ENCODE measurements at regions not wholly inside any gene's neighbourhood (a gene's known extent, or its start where the extent isn't known, plus 50 kb on each side); places are given as distances from the start of the nearest gene placed in this dataset.
A peak's percentile ranks its signal among the peaks of the same experiment; 100 is the strongest.
"Not testable (repeated sequence)": the region's sequence is repeated elsewhere in the genome, so short reads cannot be mapped to it uniquely, and the experiment has no call there.

DNA sequence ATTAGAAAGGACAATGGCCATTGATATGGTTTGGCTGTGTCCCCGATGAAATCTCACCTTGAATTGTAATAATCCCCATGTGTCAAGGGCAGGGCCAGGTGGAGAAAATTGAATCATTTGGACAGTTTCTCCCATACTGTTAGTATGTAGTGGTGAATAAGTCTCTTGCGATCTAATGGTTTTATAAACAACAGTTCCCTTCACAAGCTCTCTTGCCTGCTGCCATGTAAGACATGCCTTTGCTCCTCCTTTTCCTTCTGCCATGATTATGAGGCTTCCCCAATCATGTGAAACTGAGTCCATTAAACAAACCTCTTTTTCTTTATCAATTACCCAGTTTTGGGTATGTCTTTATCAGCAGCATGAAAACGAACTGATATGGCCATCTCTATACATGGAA, 302.7 kb downstream of the SFMBT2 start:
- no peak overlapping the region for H3K4me3 ChIP-seq

DNA sequence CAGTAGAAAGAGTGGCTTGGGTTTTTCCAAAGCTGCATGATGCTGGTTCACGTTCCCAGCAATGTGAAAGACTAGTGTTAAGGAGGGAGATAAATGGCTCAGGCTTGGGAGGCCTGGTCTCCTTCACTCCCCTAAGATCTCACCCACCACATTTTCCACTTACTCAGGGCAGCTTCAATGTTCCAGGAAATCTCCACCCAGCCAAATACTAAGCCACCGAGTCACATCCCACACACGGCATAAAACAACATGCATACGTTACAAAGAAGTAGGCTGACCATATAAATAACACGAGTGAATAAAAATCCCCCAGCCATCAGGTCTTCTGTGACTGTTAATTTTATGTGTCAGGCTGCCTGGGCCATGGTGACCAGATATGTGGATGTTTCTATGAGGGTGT, 303.5 kb downstream of the SFMBT2 start:
- WGBS, 2 donors: 38 to 44% methylated on average over 5 of the region's 5 CpGs
- no peak for DNase-seq (ENCODE audit: low spot score in 2 of 2)
- no peak overlapping the region for H3K4me3 ChIP-seq
- no peaks in the 10 kb centered on the region for H3K27me3 ChIP-seq
- TF ChIP-seq EP300 (IDR thresholded peaks at IDR 0.05) (no peak), POLR2A (IDR thresholded peaks at IDR 0.05) (no peak)
- TF ChIP-seq, protein P1, sequence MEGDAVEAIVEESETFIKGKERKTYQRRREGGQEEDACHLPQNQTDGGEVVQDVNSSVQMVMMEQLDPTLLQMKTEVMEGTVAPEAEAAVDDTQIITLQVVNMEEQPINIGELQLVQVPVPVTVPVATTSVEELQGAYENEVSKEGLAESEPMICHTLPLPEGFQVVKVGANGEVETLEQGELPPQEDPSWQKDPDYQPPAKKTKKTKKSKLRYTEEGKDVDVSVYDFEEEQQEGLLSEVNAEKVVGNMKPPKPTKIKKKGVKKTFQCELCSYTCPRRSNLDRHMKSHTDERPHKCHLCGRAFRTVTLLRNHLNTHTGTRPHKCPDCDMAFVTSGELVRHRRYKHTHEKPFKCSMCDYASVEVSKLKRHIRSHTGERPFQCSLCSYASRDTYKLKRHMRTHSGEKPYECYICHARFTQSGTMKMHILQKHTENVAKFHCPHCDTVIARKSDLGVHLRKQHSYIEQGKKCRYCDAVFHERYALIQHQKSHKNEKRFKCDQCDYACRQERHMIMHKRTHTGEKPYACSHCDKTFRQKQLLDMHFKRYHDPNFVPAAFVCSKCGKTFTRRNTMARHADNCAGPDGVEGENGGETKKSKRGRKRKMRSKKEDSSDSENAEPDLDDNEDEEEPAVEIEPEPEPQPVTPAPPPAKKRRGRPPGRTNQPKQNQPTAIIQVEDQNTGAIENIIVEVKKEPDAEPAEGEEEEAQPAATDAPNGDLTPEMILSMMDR (IDR thresholded peaks at IDR 0.05): no peak
- peaks cover 0 to 1% (median 0%) of the 10 kb centered on the region in 4 donors for H3K4me1 ChIP-seq
- H3K27ac ChIP-seq: no peak overlapping the region
- no peaks in the 10 kb centered on the region for H3K36me3 ChIP-seq
- H3K9me3 ChIP-seq: peaks cover 0 to 3% (median 0%) of the 10 kb centered on the region in 4 donors

More for the DNA sequence above, 302.7 kb downstream of the SFMBT2 start:
- Histone ChIP-seq H3K4me1 (no peaks in the 10 kb centered on the region), H3K27ac (no peak overlapping the region), H3K27me3 (no peaks in the 10 kb centered on the region), H3K36me3 (no peaks in the 10 kb centered on the region), H3K9me3 (peaks cover 0 to 3% (median 0%) of the 10 kb centered on the region in 4 donors)
- TF ChIP-seq POLR2A (IDR thresholded peaks at IDR 0.05): no peak
- TF ChIP-seq EP300 (IDR thresholded peaks at IDR 0.05): no peak
- TF ChIP-seq, protein P1 (IDR thresholded peaks at IDR 0.05): no peak
- DNase-seq (ENCODE audit: low spot score in 2 of 2): no peak
- WGBS, 2 donors: 92 to 98% methylated on average over 3 of the region's 3 CpGs

DNA sequence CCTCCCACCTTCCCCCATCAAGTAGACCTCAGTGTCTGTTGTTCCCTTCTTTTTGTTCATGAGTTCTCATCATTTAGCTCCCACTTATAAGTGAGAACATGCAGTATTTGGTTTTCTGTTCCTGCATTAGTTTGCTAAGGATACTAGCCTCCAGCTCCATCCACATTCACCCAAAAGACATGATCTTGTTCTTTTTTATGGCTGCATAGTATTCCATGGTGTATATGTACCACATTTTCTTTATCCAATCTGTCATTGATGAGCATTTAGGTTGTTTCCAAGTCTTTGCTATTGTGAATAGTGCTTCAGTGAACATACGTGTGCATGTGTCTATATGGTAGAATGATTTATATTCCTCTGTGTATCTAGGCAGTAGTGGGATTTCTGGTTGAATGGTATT, 306.5 kb downstream of the SFMBT2 start:
- not testable (repeated sequence) for H3K27ac ChIP-seq; H3K27me3 ChIP-seq; H3K9me3 ChIP-seq; DNase-seq (ENCODE audit: low spot score in 2 of 2); H3K36me3 ChIP-seq; H3K4me3 ChIP-seq
- WGBS, 2 donors: 83 to 100% methylated on average over 1 of the region's 1 CpG
- peaks cover 0 to 15% (median 0%) of the 10 kb centered on the region in 4 donors for H3K4me1 ChIP-seq

DNA sequence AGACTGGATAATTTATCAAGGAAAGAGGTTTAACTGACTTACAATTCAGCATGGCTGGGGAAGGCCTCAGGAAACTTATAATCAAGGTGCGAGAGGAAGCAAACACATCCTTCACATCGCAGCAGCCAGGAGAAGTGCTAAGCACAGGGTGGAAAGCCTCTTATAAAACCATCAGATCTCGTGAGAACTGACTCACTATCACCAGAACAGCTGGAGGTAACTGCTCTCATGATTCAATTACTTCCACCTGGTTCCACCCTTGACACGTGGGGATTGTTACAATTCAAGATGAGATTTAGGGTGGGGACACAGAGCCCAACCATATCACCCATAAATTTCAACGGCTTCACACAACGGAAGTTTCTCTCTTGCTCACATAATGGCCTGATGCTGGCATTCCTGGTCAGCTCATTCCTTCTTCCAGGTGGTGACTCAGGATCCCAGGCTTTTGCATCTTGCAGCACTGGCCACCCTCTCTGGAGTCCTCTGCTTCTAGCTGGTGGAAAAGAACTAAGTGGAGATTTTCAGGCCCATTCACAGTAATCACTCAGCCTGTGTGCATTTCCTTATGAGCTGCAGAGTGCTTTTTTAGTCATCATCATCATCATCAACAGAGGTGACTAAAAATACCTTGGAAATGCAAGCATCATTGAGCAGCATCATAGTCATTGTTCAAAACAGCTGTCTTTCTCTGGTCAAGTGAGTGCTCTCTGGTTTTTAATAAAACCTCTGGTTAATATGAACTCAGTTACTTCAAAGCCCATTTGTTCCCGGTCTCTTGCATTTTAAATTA, 308.1 kb downstream of the SFMBT2 start:
- Histone ChIP-seq H3K27me3 (no peaks in the 10 kb centered on the region), H3K9me3 (no peaks in the 10 kb centered on the region), H3K4me1 (peaks cover 0 to 15% (median 0%) of the 10 kb centered on the region in 4 donors), H3K27ac (no peak overlapping the region), H3K36me3 (no peaks in the 10 kb centered on the region), H3K4me3 (no peak overlapping the region)
- no peak for DNase-seq (ENCODE audit: low spot score in 2 of 2)
- TF ChIP-seq POLR2A (IDR thresholded peaks at IDR 0.05): no peak
- TF ChIP-seq, protein P1 (IDR thresholded peaks at IDR 0.05): no peak
- no peak for TF ChIP-seq EP300 (IDR thresholded peaks at IDR 0.05)
- WGBS, 2 donors: 71 to 82% methylated on average over 7 of the region's 7 CpGs

DNA sequence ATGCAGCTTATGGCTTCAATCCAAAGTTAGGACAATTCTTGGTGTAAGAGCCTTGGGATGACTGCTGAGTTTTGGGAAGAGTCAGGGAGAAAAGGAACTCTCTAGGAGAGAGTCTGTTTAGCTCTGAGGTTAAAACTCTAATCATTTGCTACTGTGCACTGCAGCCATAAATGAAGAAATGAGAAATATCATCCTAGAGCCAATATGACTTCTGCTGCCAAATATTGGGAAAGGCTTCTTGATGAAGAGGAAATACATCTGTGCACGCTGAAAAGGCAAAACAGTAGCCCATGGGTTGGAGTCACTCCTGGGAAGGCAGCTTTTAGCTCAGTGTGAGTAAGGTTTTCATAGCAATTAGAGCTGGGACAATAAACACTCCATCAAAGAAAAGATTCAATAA, 308.8 kb downstream of the SFMBT2 start:
- no peaks in the 10 kb centered on the region for H3K9me3 ChIP-seq
- no peak overlapping the region for H3K27ac ChIP-seq
- DNase-seq (ENCODE audit: low spot score in 2 of 2): peak in 1 of 2 donors; percentile 25
- 41 to 50% methylated on average over 1 of the region's 1 CpG for WGBS, 2 donors
- no peaks in the 10 kb centered on the region for H3K36me3 ChIP-seq
- H3K4me1 ChIP-seq: peaks cover 0 to 15% (median 0%) of the 10 kb centered on the region in 4 donors
- TF ChIP-seq EP300 (IDR thresholded peaks at IDR 0.05): no peak
- TF ChIP-seq POLR2A (IDR thresholded peaks at IDR 0.05): no peak
- TF ChIP-seq, protein P1 (IDR thresholded peaks at IDR 0.05): no peak
- H3K4me3 ChIP-seq: no peak overlapping the region
- no peaks in the 10 kb centered on the region for H3K27me3 ChIP-seq
